Right kidney (tissue), 1 donor: ENCODE measurements at regions not wholly inside any gene's neighbourhood (a gene's known extent, or its start where the extent isn't known, plus 50 kb on each side); places are given as distances from the start of the nearest gene placed in this dataset.
"Not testable (repeated sequence)": the region's sequence is repeated elsewhere in the genome, so short reads cannot be mapped to it uniquely, and the experiment has no call there.

Experiments
- DNase-seq: peaks from one replicate; pipeline ENCODE4 v3.0.0-alpha.2; 2016

DNA sequence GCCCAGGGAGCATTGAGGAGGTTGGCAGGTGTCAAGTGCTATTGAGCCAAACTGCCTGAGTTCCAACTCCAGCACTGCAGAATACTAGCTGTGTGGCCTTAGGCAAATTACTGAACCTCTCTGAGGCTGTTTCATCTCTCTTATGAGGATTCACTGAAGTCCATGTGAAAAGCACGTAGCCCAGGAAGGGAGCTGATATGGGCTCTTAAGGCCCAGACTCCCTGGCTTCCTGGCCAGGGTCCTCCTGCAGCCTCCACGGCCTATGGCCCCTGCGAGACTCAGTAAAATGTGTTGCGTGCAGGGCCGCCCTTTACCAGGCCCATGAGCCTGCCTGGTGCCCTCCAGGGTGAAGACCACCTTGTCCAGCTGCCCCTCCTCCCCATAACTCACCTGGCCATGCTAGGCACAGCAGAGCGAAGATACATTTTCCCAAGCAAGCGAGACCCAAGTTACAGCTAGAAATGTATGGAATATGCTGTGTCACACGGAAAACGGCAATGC lies 133.7 kb upstream of the TNRC6C start:
- DNase-seq = no peak

DNA sequence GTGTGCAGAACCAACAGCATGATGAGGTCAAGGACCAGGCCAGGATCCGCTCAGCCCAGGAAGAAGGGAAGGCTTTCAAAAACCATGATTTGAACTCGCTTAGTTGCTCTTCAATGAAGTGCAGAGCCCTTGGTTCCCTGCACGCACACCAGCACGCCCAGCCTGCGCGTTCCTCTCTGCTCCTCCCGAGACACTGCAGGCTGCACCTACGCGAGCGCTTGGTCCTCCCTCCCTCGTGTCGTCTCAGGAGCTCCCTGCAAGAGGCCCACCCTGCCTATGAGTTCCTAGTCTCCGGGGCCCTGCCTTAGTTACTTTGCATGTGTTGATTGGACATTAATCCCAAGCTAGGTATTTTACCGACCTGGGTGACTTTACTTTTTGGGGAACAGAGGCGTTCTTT lies 132.9 kb upstream of the TNRC6C start:
- DNase-seq = no peak

DNA sequence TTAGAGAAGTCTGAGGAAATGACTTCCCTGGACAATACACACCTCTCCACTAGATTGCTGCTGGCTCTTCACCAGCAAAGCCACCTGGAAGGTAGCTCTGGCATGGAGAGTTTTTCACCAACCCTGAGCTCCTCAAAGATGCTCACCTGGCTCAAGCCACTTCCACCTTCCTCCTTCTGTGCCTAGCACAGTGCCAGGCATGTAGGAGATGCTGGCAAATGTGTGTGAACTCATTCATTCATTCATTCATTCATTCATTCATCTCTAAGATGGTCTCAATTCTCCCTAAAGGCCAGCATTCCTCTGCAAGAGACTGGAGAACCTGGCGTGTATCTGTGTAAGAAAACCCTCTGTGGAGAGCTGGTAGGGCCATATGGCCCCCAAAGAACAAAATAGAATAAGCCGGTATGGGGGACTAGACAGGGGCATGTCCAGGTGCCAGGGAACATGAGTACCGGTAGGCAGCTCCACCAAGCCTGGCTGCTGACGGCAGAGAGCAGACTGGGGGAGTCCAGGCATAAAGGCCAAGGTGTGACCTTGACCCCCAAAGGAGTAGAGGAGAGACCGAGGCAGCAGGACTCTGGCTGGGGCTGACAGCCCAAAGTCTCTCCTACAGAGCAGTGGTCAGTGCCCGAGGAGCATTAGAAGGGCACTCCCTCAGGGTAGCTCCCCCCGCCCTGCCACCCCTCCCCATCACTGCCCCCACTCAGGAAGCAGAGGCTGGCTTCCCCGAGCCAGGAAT lies 132.2 kb upstream of the TNRC6C start:
- DNase-seq = no peak

DNA sequence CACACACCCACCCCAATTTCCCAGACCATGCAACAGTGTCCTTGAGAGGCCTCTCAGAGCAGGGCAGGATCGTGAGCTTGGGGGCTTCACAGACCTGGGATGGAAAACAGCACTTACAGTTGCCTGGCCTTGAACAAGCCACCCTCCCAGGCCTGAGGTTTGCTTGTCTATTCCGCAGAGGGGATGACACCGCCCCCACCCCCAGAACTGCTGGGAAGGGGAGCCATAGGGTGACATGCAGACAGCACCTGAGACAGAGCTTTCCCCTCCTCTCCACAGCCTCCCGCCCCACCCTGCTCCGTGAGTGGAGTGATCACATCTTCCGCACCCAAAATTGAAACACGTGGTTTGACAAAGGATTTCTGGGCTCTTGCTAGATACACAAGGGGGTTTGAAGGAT lies 131.5 kb upstream of the TNRC6C start:
- no peak for DNase-seq

DNA sequence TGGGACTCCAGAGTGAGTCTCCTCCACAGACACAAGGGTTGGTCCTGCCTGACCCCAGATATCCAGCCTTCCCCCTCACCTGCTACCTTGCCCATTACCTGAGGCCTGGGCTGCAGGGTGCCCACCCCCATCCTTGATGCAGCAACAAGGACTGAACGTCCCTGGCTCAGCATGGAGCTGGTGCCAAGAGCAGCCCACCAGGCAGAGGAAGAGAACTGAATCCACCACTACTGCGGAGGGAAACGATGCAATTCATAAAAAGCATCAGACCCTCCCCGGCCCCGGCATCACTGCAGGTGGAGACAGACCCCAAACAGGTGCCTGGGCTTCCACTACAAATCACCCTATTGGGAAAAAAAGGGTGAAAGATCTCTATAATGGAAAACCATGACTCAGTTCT lies 131.0 kb upstream of the TNRC6C start:
- DNase-seq = no peak

DNA sequence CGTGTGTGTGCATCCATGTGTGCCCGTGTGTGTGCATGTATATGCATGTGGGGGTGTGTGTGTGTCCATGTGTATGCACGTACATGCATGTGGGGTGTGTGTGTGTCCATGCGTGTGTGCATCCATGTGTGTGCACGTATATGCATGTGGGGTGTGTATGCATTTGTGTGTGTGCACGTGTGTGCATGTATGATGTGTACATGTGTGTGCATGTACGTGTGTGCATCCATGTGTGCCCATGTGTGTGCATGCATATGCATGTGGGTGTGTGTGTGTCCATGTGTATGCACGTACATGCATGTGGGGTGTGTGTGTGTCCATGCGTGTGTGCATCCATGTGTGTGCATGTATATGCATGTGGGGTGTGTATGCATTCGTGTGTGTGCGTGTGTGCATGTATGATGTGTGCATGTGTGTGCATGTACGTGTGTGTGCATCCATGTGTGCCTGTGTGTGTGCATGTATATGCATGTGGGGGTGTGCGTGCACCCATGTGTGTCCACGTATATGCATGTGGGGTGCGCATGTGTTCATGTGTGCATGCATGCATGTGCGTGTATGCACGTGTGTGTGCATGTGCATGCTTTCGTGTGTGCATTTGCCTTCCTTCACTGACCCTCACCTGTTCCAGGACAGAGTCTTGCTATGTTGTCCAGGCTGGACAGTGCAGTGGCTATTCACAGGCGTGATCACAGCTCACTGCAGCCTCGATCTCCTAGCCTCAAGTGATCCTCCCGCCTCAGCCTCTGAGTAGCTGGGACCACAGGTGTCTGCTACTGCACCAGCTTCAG lies 129.6 kb upstream of the TNRC6C start:
- DNase-seq = no peak

DNA sequence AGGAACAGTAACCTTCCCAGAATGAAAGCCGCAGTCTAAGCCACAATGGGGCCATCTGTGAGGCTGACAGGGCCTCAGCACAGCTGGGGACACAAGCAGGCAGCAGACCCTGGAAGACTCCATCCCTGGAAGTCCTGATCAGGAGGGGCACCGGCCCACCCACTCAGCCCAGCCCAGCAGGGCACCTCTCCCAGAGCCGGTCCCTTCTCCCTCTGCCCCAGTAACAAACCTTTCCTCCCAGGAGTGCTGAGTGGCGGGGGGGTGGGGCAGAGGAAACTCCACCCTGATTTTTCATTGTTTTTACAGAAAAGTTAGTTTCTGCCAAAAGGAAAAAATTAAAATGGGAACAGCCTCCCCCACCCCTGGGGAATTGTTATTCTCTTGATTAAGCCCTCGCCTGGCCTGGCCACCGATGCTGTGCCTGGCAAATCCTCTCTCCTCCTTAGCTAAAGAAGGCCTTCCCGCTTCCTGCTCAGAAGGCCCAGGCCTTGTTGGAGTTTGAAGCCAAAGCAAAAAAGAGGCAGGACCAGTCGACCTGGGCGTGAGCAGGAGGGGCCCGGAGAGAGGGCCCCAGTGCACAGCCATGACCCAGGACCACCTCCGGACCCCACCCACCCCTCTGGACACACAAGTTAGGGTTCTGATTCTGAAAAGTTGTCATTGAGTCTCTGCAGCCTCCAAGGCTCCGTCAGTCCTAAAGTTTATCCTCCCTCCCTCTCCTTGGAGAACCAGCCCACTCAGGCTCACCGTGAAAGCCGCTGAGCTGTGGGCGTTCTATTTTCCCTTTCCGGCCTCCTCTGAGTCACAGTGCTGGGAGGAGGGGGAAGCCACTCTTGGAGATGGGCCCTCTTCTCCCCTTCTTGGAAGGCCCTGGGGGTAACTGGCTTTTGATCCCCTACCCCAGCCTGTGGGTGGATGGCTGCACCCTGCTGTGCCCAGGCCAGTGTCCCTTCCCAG lies 128.4 kb upstream of the TNRC6C start:
- DNase-seq = no peak

DNA sequence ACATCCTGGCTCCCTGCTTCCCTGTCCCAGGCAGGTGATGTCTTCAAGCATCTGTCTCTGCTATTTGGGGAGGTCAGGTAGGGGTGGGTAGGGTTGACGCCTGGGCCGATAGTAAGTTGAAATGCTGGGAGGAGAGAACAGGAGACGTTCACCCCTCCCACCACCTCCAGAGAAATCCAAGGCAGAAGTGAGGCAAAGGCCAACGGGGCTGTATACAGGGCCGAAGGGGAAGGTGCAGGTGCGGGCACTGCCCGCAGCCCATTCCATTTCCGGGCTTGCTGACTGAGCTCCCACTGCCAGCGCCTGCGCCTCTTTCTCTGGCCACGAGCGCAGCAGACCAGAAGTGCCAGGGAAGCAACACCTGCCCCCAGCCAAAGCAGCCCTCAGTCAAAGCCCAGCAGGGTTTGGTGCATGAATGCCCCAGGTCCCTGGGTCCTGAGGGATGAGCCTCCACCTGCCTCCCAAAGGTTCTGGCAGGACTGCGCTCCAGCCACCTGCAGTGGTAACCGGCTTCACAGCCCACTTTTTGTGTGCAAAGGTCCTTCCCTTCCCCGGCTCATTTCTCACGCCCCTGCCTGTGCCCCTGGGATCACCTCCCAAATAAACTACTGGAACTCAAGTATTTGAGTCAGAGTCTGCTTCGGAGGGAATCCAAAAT lies 127.6 kb upstream of the TNRC6C start:
- DNase-seq = no peak

DNA sequence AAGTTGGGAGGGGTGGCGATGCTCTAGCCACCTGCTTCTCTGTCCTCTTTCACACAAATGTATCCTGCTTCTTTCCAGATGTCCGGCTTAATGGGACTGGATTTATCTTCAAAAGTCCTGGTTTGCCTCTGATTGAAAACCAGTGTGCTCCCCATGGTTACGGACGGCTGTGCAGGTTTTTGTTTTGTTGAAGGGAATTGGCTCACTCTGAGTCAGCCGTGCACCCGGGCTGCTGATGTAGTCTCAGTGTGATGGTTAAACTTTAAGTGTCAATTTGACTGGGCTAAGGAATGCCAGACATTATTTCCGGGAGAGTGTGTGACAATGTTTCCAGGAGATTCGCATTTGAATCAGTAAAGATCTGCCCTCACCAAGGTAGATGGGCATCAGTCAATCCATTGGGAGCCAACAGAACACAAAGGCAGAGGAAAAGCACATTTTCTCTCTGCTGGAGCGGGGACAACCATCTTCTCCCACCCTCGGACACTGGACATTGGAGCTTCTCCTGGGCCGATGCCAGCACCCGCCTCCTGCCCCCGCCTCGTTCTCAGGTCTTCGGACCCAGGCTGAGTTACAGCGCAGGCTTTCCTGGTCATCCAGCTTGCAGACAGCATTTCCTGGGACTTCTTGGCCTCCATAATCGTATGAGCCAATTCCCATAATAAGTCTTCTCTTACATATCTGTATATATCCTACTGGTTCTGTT lies 126.9 kb upstream of the TNRC6C start:
- no peak for DNase-seq

DNA sequence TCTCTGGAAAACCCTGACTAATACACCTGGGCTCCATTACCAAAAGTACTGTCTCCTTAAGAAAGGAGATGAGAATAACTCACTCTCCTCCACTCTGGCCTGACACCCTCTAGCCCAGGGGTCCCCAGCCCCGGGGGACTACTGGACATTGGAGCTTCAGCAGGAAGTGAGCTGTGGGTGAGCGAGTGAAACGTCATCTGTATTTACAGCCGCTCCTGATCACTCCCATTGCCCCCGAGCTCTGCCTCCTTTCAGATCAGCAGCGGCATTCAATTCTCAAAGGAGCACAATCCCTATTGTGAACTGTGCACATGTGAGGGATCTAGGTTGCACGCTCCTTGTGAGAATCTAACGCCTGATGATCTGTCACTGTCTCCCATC lies 126.3 kb upstream of the TNRC6C start:
- no peak for DNase-seq

DNA sequence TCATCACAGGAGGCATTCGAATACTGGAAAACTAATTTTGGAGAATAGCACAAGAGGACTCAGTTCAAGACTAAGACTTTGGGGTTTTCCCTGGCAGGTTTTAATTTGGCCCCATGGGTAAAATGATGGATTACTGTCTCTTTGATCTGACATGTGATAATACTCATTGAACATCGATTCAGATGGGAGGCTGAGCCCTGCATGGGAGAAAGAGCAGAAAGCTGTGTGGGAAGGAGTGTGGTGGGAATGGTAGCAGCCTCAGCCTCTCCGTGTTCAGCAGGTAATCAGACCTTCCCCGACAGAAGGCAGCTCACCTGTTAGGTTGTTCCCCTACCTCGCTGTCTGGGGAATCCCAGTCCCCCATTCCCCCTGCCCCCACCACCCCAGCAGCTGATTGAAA lies 124.7 kb upstream of the TNRC6C start:
- no peak for DNase-seq

DNA sequence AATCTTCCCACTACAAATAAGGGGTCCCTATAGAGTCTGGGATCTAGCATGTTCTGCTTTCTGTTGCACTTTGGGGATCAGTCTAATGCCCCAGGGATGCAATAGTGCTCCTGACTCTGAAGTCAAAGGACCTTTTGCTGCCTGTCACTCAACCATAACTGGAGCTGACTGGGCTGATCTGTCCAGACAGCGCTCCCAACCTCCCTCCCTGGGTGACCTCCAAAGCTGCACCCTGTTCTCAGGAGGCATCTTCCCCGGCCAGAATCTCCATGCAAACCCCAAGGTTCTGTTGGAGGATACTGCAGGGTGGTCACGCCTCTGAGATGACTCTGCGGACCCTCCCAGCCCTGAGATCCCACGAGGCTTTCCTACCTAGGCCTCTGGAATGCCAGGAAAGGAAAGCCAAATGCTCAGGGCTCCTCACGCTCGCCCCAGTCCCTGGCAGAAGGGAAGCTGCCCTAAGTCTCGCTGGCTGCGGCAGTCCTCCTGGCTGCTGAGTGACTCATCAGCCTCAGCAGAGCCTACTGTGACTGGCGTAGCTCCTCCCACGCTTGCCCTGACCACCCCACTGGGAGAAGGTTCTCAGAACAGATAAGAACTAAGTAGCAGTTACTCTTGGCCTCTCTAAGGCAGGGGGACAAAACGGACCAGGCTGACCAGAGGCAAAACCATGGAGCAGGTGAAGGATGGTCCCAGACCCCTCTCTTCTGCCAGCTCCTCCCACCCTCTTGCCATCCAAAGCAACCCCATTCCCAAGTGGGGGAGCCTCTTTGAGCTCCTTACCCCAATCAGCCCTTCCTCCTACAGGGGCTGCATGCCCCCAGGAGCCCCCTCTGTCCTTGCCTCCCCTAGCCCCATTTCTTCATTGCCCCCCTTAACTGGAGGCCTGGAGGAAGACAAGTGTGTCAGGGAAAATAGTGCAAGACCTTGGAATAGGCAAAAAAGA lies 124.1 kb upstream of the TNRC6C start:
- no peak for DNase-seq

DNA sequence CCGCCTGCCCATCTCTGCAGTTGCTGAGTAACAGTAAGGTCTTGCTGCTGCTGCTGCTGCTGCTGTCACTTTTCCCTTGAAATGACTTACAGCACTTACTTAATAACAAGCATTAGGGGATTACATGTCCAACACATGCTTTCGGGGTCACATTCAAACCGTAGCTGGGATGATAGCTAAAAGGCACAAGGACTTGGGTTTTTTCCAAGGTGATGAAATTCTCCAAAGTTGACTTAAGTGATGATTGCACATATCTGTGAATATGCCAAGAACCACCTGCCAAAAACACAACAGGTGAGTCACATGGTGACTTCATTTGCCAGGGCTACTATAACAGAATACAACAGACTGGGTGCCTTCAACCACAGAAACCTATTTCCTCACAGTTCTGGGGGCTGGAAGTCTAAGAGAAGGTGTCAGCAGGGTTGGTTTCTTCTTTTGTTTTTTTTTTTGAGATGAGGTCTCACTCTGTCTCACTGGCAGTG lies 121.9 kb upstream of the TNRC6C start:
- no peak for DNase-seq

DNA sequence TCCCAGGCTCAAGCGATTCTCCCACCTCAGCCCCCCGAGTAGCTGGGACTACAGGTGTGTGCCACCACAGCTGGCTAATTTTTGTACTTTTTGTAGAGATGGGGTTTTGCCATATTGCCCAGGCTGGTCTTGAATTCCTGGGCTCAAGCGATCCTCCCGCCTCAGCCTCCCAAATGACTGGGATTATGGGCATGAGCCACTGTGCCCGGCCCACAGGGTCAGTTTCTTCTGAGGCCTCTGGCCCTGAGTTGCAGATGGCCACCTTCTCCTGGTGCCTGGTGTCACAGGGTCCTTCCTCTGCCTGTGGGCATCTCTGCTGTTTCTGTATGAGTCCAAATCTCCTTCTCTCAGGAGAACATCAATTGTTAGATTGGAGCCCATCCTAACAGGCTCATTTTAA lies 121.4 kb upstream of the TNRC6C start:
- DNase-seq = not testable (repeated sequence)

DNA sequence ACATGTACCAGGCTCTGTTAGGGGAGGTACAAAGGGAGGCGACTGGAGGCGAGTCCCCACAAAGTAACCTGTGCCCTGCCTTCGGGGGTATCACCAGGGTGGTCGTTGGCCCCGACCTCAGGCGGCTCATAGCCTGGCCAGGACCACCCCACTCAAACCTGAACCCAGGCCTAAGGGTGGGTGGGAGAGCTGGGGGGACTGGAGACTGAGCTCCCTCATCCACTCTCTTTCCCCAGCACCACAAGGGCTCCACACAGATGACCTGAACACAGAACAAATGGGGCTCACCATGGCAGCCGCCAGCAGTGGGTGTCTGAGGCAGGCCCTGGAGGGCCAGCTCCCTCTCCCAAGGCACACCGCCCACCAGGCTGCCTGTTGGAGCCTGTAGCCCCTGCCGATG lies 120.6 kb upstream of the TNRC6C start:
- no peak for DNase-seq

DNA sequence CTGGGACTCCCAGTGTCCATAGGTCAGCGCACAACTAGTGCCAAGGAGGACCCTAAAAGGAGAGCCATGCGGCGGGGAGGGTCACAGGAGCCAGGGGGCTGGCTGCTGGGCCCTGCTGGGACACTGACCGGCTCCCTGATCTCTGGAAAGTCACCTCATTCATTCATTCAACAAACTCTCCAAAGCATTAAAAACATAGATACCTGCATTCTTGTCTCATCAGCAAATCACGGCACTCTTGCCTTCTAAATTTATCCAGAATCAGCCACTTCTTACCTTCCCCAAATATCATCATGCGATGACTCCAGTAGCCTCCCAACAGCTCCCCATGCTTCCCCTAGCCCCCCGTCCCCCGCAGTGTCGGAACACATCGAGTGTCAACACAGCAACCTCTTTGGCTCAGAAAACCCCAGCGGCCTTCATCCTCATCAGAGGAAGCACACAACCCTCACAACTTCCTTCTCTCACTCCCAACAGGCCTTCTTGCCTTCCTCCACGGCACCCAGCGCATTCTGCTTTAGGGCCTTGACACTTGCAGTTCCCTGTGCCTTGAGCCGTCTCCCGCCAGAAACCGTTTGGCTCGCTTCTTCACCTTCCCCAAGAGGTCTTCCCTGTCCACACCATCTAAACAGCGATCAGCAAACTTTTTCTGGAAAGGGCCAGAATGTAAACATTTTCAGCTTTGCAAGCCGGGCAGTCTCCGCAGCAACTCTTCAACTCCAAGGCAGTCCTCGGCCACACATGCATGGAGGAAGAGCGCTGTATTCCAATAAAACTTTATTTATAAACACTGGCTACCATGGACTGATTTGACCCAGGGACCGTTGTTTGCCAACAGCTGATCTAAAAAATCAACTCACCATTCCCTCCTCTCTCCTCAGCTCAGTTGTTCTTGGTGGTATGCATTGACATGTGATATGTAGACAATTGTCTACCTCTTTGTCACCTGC lies 119.5 kb upstream of the TNRC6C start:
- no peak for DNase-seq

DNA sequence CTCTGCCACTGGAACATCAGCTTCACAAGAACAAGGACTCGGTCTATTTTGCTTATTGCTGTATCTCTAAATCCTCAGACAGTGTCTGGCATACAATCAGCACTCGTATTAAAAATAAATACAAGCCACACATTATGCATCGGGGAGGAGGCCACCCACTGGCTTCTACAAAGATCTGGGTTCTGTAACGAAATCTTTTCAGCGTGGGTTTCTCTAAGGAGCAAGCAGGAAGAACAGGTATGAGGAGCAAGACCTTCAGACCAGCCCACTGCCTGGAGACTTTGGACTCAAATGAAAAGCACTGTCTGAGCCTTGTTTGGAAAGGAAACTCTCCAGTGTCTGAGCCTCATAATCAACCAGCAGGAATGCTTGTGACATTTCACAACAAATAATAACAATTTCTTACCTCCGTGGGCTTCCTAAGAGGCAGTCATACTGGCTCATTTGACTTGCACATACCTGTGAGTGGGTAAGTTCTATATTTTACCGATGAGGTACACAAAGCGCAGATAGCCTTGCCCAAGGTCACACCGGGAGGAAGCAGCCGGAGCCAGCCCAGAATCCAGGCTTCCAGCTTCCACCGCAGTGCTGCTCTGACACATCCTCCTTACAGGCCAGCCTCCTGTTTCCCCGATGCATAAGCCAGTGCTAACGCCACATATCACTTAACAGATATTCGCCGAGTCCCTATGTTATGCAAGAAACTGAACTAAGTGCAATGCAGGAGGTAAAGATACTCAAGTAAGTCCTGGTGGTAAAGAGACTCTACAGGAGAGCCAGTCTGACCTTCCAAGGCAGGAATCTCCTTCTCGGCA lies 118.6 kb upstream of the TNRC6C start:
- no peak for DNase-seq
